Neuronal stem cell (in vitro differentiated cells): ENCODE measurements at regions not wholly inside any gene's neighbourhood (a gene's known extent, or its start where the extent isn't known, plus 50 kb on each side); places are given as distances from the start of the nearest gene placed in this dataset.

Experiments used
- DNase-seq: peaks from one replicate; pipeline ENCODE4 v3.0.0-alpha.2; 2013; ENCODE audit warnings: low spot score
- H2AFZ ChIP-seq: one replicate; pipeline ENCODE4 v1.6.1; 2013; ENCODE audit warnings: mild to moderate bottlenecking, low read length, inconsistent platforms
- H2AK5ac ChIP-seq: 2 replicates; pipeline ENCODE4 v1.6.1; 2013; ENCODE audit warnings: low read depth, mild to moderate bottlenecking, inconsistent platforms, low read length, moderate library complexity, mixed read lengths
- H2BK120ac ChIP-seq: 2 replicates; pipeline ENCODE4 v1.6.1; 2013; ENCODE audit warnings: low read depth, mild to moderate bottlenecking, inconsistent platforms, low read length, moderate library complexity, mixed read lengths
- H2BK12ac ChIP-seq: one replicate; pipeline ENCODE4 v1.6.1; 2013; ENCODE audit warnings: low read length, inconsistent platforms
- H2BK15ac ChIP-seq: 2 replicates; pipeline ENCODE4 v1.6.1; 2013; ENCODE audit warnings: mild to moderate bottlenecking, low read length, inconsistent platforms, mixed read lengths
- H2BK5ac ChIP-seq: one replicate; pipeline ENCODE4 v1.6.1; 2013; ENCODE audit warnings: inconsistent platforms, mild to moderate bottlenecking, low read length, moderate library complexity
- H3K14ac ChIP-seq: one replicate; pipeline ENCODE4 v1.6.1; 2013; ENCODE audit warnings: low read length, inconsistent platforms
- H3K18ac ChIP-seq: 2 replicates; pipeline ENCODE4 v1.6.1; 2013; ENCODE audit warnings: low read length, inconsistent platforms
- H3K23ac ChIP-seq: 2 replicates; pipeline ENCODE4 v1.6.1; 2013; ENCODE audit warnings: low read depth, mild to moderate bottlenecking, mixed read lengths, low read length, inconsistent platforms; ENCODE audit not compliant: poor library complexity
- H3K27ac ChIP-seq: replicated peaks from 3 replicates; pipeline ENCODE4 v1.5.1; 2013; ENCODE audit warnings: low read length, inconsistent platforms
- H3K27me3 ChIP-seq, 3 experiments: 2 replicates each; pipeline ENCODE4 v1.6.1; 2013; ENCODE audit warnings: low read length in 3 of 3, mild to moderate bottlenecking in 2 of 3, inconsistent platforms in 1 of 3, low read depth in 1 of 3, mixed read lengths in 1 of 3, moderate library complexity in 1 of 3; ENCODE audit not compliant: control insufficient read depth in 3 of 3, insufficient read depth in 3 of 3
- H3K36me3 ChIP-seq, 2 donors: replicated peaks in 1 of 2; 2 replicates each; pipeline ENCODE4 v1.6.1; 2013; ENCODE audit warnings: low read length in 2 of 2; ENCODE audit not compliant: control insufficient read depth in 2 of 2, insufficient read depth in 2 of 2
- H3K4ac ChIP-seq: 2 replicates; pipeline ENCODE4 v1.6.1; 2013; ENCODE audit warnings: inconsistent platforms, mild to moderate bottlenecking, low read length, moderate library complexity
- H3K4me1 ChIP-seq, 2 donors: 1 replicate in 1 of 2; 2 replicates in 1 of 2; pipeline ENCODE4 v1.6.1; 2013; ENCODE audit warnings: low read length in 2 of 2, low read depth in 1 of 2; ENCODE audit not compliant: control insufficient read depth in 2 of 2, insufficient read depth in 1 of 2
- H3K4me2 ChIP-seq: one replicate; pipeline ENCODE4 v1.6.1; 2013; ENCODE audit warnings: mild to moderate bottlenecking, low read length, inconsistent platforms; ENCODE audit not compliant: insufficient read depth, poor library complexity, severe bottlenecking
- H3K4me3 ChIP-seq, 2 donors: 2 replicates each; pipeline ENCODE4 v1.5.1; 2013; ENCODE audit warnings: low read length in 2 of 2, mild to moderate bottlenecking in 2 of 2, inconsistent platforms in 1 of 2, moderate library complexity in 1 of 2
- H3K79me1 ChIP-seq: one replicate; pipeline ENCODE4 v1.6.1; 2013; ENCODE audit warnings: low read depth, mild to moderate bottlenecking, inconsistent platforms, low read length, moderate library complexity
- H3K9ac ChIP-seq: one replicate; pipeline ENCODE4 v1.6.1; 2013; ENCODE audit warnings: mild to moderate bottlenecking, low read depth, low read length, inconsistent platforms; ENCODE audit not compliant: poor library complexity
- H3K9me3 ChIP-seq, 2 donors: replicated peaks in 1 of 2; 2 replicates each; pipeline versions ENCODE3 to v1.6.1; 2013; ENCODE audit warnings: low read length in 2 of 2, mild to moderate bottlenecking in 2 of 2, inconsistent platforms in 1 of 2, low read depth in 1 of 2, mixed read lengths in 1 of 2, moderate library complexity in 1 of 2; ENCODE audit not compliant: control insufficient read depth in 2 of 2, insufficient read depth in 1 of 2
- H4K8ac ChIP-seq: one replicate; pipeline ENCODE4 v1.6.1; 2013; ENCODE audit warnings: low read depth, mild to moderate bottlenecking, inconsistent platforms, low read length, moderate library complexity
- H4K91ac ChIP-seq: one replicate; pipeline ENCODE4 v1.6.1; 2013; ENCODE audit warnings: low read length, low read depth, mild to moderate bottlenecking, inconsistent platforms; ENCODE audit not compliant: poor library complexity
- WGBS, 2 donors: extraction: QIAGEN DNeasy Blood & Tissue Kit; methylation state at CpG; one replicate each; pipeline ENCODE4 v1.1.7; 2013; ENCODE audit warnings: missing lambda C conversion rate in 2 of 2, mixed read lengths in 1 of 2; ENCODE audit not compliant: insufficient read length in 2 of 2, insufficient replicate concordance in 1 of 2; ENCODE audit errors: extremely low coverage in 2 of 2; 5-methylcytosine and 5-hydroxymethylcytosine counted together

DNA sequence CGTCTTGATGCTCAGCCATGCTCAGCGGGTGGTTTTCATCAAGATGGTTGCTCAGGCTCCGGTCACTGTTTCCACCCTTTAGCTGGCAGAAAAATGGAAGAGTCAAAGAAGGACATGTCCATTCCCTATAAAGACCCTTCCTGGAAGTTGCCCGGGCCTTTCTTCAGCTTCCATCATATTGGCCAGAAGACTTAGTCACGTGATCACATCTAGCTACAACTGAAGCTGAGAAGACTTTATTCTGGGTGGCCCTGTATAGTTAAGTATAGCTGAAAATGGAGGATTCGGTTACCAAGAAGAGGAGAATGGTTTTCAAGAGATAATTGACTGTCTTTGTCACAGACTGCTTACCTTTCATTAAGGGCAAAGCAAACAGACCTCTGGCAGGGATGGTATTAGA, 296.7 kb upstream of the CASK start:
- Histone ChIP-seq H2AK5ac (no peak overlapping the region), H3K18ac (no peak overlapping the region), H3K14ac (no peak overlapping the region), H3K27me3 (no peaks in the 10 kb centered on the region), H3K27ac (no peak overlapping the region), H3K4me1 (no peaks in the 10 kb centered on the region), H2BK15ac (no peak overlapping the region), H3K9me3 (no peaks in the 10 kb centered on the region), H4K91ac (no peak overlapping the region), H2AFZ (no peak overlapping the region), H3K36me3 (no peaks in the 10 kb centered on the region), H3K79me1 (no peaks in the 10 kb centered on the region), H3K9ac (no peak overlapping the region), H2BK12ac (no peak overlapping the region), H3K4ac (no peak overlapping the region), H2BK5ac (no peak overlapping the region), H3K4me3 (no peak overlapping the region), H3K4me2 (no peak overlapping the region), H3K23ac (no peak overlapping the region), H2BK120ac (no peak overlapping the region), H4K8ac (no peak overlapping the region)
- no CpG with 5 or more reads among the region's 6 CpGs for WGBS, 2 donors
- no peak for DNase-seq

DNA sequence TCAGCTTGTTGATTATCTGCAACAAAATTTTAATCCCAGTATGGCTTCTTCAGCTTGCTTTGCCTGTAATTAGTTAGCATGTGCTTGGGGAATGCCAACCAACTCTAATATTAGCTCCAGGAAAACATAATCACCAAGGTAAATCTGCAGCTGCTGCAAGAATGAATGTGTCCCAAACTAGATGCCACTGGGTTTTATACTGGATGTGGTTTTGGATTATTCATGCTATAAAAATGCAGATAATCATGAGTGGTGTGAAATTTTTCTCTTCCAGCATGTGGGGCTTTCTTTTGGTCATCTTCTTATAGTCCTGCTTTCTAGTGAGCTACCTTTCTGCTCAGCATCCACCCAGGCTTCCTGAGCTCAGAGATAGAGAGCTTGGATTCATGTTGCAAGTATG, 295.9 kb upstream of the CASK start:
- no peak overlapping the region for H2BK120ac ChIP-seq
- no peak overlapping the region for H3K14ac ChIP-seq
- no peak overlapping the region for H3K23ac ChIP-seq
- H4K8ac ChIP-seq = no peak overlapping the region
- no peak overlapping the region for H2AFZ ChIP-seq
- no peak overlapping the region for H2BK5ac ChIP-seq
- no peaks in the 10 kb centered on the region for H3K36me3 ChIP-seq
- H2BK15ac ChIP-seq = no peak overlapping the region
- no peak overlapping the region for H3K18ac ChIP-seq
- H3K4ac ChIP-seq = no peak overlapping the region
- no peak overlapping the region for H2BK12ac ChIP-seq
- no peak overlapping the region for H2AK5ac ChIP-seq
- H3K27me3 ChIP-seq = no peaks in the 10 kb centered on the region
- no peak overlapping the region for H3K4me3 ChIP-seq
- no peak overlapping the region for H3K9ac ChIP-seq
- H3K27ac ChIP-seq = no peak overlapping the region
- no peaks in the 10 kb centered on the region for H3K9me3 ChIP-seq
- H3K79me1 ChIP-seq = no peaks in the 10 kb centered on the region
- no peaks in the 10 kb centered on the region for H3K4me1 ChIP-seq
- DNase-seq = no peak
- no peak overlapping the region for H4K91ac ChIP-seq
- H3K4me2 ChIP-seq = no peak overlapping the region

DNA sequence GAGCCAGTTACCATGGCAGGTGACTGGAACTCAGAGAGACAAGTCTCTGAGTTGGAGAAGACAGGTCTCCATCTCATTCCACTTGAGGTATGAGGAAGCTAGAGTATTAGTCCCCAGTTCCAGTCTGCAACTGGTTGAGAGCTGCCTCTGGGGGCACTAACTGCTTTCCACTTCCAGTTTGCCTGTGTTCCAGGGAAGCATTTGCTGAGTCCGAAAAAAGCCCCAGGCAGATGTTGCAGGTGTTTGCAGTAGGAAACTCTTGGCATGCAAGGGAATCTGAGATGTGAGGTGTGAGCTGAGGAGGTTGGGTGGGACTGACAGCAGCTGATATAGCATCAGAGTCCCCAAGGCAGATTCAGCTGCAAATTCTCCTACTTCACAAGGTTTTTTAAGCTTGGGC, 272.2 kb upstream of the CASK start:
- WGBS, 2 donors = no CpG with 5 or more reads among the region's 1 CpG
- H2AK5ac ChIP-seq = no peak overlapping the region
- no peak overlapping the region for H3K18ac ChIP-seq
- no peaks in the 10 kb centered on the region for H3K9me3 ChIP-seq
- no peak overlapping the region for H3K23ac ChIP-seq
- no peak overlapping the region for H3K4me2 ChIP-seq
- no peak overlapping the region for H2AFZ ChIP-seq
- H2BK5ac ChIP-seq = no peak overlapping the region
- no peak overlapping the region for H2BK15ac ChIP-seq
- no peak overlapping the region for H3K4ac ChIP-seq
- H3K14ac ChIP-seq = no peak overlapping the region
- no peaks in the 10 kb centered on the region for H3K4me1 ChIP-seq
- H2BK120ac ChIP-seq = no peak overlapping the region
- no peak overlapping the region for H2BK12ac ChIP-seq
- no peak overlapping the region for H3K27ac ChIP-seq
- DNase-seq = no peak
- H4K8ac ChIP-seq = no peak overlapping the region
- H4K91ac ChIP-seq = no peak overlapping the region
- H3K4me3 ChIP-seq = no peak overlapping the region
- H3K36me3 ChIP-seq = no peaks in the 10 kb centered on the region
- H3K79me1 ChIP-seq = no peaks in the 10 kb centered on the region
- H3K9ac ChIP-seq = no peak overlapping the region
- H3K27me3 ChIP-seq = no peaks in the 10 kb centered on the region

DNA sequence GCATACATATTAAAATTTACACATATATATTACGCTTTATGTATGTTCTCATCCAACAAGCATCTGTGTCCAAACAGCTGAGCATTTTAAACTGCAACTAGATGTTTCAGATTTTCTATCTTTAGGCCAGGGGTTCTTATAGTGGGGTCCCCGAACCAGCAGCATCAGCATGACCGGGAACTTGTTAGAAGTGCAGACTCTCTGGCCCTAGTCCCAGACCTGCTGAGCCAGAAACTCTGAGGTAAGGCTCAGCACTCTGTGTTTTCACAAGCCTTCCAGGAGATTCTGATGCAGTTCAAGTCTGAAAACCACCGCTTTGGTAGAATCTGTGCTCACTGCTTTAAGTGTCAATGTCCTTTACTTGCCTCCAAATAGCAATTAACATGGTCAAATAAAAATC, 266.2 kb upstream of the CASK start:
- Histone ChIP-seq H3K4me2 (no peak overlapping the region), H2BK120ac (no peak overlapping the region), H2AK5ac (no peak overlapping the region), H3K4me3 (no peak overlapping the region), H3K23ac (no peak overlapping the region), H3K36me3 (no peaks in the 10 kb centered on the region), H2AFZ (no peak overlapping the region), H4K8ac (no peak overlapping the region), H3K9me3 (no peaks in the 10 kb centered on the region), H3K27ac (no peak overlapping the region), H2BK5ac (no peak overlapping the region), H3K14ac (no peak overlapping the region), H2BK15ac (no peak overlapping the region), H3K4ac (no peak overlapping the region), H3K18ac (no peak overlapping the region), H2BK12ac (no peak overlapping the region), H3K9ac (no peak overlapping the region), H3K4me1 (peaks cover 0 to 2% of the 10 kb centered on the region in 2 donors), H4K91ac (no peak overlapping the region), H3K27me3 (no peaks in the 10 kb centered on the region), H3K79me1 (no peaks in the 10 kb centered on the region)
- DNase-seq = no peak
- no CpG with 5 or more reads among the region's 4 CpGs for WGBS, 2 donors
